WERI-Rb-1 (cell line): ENCODE measurements at regions not wholly inside any gene's neighbourhood (a gene's known extent, or its start where the extent isn't known, plus 50 kb on each side); places are given as distances from the start of the nearest gene placed in this dataset.

Source experiments
- DNase-seq: peaks from one replicate; pipeline ENCODE4 v3.0.0-alpha.2; 2020
- H3K27ac ChIP-seq: fragments of 250-450 bp; sonication (Bioruptor Pico); 2 replicates; pipeline ENCODE4 v1.5.1; 2020; ENCODE audit warnings: mild to moderate bottlenecking, moderate library complexity
- H3K27me3 ChIP-seq: fragments of 250-450 bp; sonication (Bioruptor Pico); 2 replicates; pipeline ENCODE4 v1.5.1; 2021; ENCODE audit warnings: mild to moderate bottlenecking, low read depth, moderate library complexity; ENCODE audit not compliant: insufficient read depth, severe bottlenecking
- H3K36me3 ChIP-seq: fragments of 250-450 bp; sonication (Bioruptor Pico); 2 replicates; pipeline ENCODE4 v1.5.1; 2020; ENCODE audit warnings: mild to moderate bottlenecking, moderate library complexity
- H3K4me3 ChIP-seq: 2 replicates; pipeline ENCODE4 v1.5.1; 2011; ENCODE audit warnings: low read depth, mild to moderate bottlenecking, control low read depth, low read length
- H3K9me3 ChIP-seq: fragments of 250-450 bp; sonication (Bioruptor Pico); 2 replicates; pipeline ENCODE4 v1.5.1; 2021; ENCODE audit warnings: mild to moderate bottlenecking, moderate library complexity; ENCODE audit not compliant: severe bottlenecking
- TF ChIP-seq, protein P1 (sequence below): IDR thresholded peaks from 2 replicates; pipeline ENCODE4 v1.5.1; 2011; ENCODE audit warnings: low read depth, mild to moderate bottlenecking, control low read depth, inconsistent platforms, low read length

GRCh38 chr6:90922325-90922724, 335.5 kb upstream of the MAP3K7 start:
- H3K4me3 ChIP-seq: no peak overlapping the region
- TF ChIP-seq, protein P1, sequence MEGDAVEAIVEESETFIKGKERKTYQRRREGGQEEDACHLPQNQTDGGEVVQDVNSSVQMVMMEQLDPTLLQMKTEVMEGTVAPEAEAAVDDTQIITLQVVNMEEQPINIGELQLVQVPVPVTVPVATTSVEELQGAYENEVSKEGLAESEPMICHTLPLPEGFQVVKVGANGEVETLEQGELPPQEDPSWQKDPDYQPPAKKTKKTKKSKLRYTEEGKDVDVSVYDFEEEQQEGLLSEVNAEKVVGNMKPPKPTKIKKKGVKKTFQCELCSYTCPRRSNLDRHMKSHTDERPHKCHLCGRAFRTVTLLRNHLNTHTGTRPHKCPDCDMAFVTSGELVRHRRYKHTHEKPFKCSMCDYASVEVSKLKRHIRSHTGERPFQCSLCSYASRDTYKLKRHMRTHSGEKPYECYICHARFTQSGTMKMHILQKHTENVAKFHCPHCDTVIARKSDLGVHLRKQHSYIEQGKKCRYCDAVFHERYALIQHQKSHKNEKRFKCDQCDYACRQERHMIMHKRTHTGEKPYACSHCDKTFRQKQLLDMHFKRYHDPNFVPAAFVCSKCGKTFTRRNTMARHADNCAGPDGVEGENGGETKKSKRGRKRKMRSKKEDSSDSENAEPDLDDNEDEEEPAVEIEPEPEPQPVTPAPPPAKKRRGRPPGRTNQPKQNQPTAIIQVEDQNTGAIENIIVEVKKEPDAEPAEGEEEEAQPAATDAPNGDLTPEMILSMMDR: no peak
- no peak overlapping the region for H3K27ac ChIP-seq
- no peaks in the 10 kb centered on the region for H3K36me3 ChIP-seq
- H3K27me3 ChIP-seq: no peaks in the 10 kb centered on the region
- no peak for DNase-seq
- no peaks in the 10 kb centered on the region for H3K9me3 ChIP-seq

DNA sequence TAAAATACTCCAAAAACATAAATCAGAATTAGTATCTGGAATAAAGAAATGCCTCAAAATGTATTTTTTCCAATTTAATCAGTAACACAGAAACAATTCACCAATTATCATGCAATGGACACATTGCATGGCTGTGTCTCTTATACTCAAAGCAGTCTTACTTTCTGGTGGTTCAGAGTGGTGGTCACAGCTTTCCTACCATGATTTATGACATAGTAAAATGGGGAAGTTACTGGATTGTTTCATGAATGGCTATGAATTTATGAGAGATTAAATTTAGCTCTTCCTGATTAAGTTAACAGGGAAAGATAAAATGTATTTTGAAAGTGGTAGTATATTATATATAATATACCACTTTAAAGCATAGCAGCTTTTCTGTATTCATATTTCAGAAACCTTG, 331.5 kb upstream of the MAP3K7 start:
- DNase-seq: no peak
- Histone ChIP-seq H3K4me3 (no peak overlapping the region), H3K36me3 (no peaks in the 10 kb centered on the region), H3K9me3 (peaks cover 17% of the 10 kb centered on the region), H3K27me3 (no peaks in the 10 kb centered on the region), H3K27ac (no peak overlapping the region)
- TF ChIP-seq, protein P1: no peak

- peaks cover 17% of the 10 kb centered on the region for H3K9me3 ChIP-seq
- no peaks in the 10 kb centered on the region for H3K36me3 ChIP-seq
- no peak overlapping the region for H3K4me3 ChIP-seq
- DNase-seq: no peak
- no peaks in the 10 kb centered on the region for H3K27me3 ChIP-seq
- TF ChIP-seq, protein P1: no peak
- no peak overlapping the region for H3K27ac ChIP-seq
Observed at GRCh38 chr6:90917376-90917775, 330.5 kb upstream of the MAP3K7 start.

DNA sequence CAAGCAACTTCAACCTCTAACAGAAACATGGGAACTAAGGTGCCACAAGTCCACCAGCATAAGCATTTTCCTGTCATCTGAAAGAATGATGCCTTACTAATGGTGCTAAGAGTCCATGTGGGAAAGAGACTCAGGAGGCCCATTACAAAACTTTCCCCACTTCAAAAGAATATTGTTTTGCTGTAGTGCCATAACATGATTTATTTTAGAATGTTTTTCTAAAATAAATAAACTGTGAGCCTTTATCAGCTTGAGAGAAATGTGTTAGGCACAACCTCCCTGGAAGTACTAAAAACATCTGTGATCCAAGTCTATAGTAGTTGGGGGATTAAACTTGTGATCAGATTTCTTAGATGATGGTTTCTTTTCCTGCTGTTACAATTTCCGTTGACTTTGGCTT, 330.1 kb upstream of the MAP3K7 start:
- no peaks in the 10 kb centered on the region for H3K36me3 ChIP-seq
- no peak overlapping the region for H3K27ac ChIP-seq
- peaks cover 17% of the 10 kb centered on the region for H3K9me3 ChIP-seq
- no peak overlapping the region for H3K4me3 ChIP-seq
- TF ChIP-seq, protein P1: no peak
- H3K27me3 ChIP-seq: no peaks in the 10 kb centered on the region
- DNase-seq: no peak

- DNase-seq: no peak
- TF ChIP-seq, protein P1: no peak
- no peaks in the 10 kb centered on the region for H3K36me3 ChIP-seq
- H3K9me3 ChIP-seq: peaks cover 17% of the 10 kb centered on the region
- H3K4me3 ChIP-seq: no peak overlapping the region
- no peak overlapping the region for H3K27ac ChIP-seq
- no peaks in the 10 kb centered on the region for H3K27me3 ChIP-seq
Observed at GRCh38 chr6:90915224-90915915, 328.5 kb upstream of the MAP3K7 start.

DNA sequence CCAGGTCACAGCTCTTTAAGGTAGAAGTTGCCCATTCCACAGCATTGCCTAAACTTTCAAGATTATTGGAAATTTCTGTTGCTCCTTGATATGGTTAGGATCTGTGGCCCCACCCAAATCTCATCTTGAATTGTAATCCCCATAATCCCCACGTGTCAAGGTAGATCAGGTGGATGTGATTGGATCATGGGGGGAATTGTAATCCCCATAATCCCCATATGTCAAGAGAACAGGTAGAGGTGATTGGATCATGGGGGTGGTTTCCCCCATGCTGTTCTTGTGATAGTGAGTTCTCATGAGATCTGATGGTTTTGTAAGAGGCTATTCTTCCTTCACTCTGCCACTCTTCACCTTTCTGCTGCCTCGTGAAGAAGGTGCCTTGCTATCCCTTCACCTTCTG, 327.4 kb upstream of the MAP3K7 start:
- H3K4me3 ChIP-seq: no peak overlapping the region
- H3K9me3 ChIP-seq: peaks cover 17% of the 10 kb centered on the region
- no peaks in the 10 kb centered on the region for H3K36me3 ChIP-seq
- DNase-seq: peak; percentile 52
- no peaks in the 10 kb centered on the region for H3K27me3 ChIP-seq
- H3K27ac ChIP-seq: no peak overlapping the region
- TF ChIP-seq, protein P1: no peak
